ENCODE measurements at regions not wholly inside any gene's neighbourhood (a gene's known extent, or its start where the extent isn't known, plus 50 kb on each side); places are given as distances from the start of the nearest gene placed in this dataset.

DNA sequence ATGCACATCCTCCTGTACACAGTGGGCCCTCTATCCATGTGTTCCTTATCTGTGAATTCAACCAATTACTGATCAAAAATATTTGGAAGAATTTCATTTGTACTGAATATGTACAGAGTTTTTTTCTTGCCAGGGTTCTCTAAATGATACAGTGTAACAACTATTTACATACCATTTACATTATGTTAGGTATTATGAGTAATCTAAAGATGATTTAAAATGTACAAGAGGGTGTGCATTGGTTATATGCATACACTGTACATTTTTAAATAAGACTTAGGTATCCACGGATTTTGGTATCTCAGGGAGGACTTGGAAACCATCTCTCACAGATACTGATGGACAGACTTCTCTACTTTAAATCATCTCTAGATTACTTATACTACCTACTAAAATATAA, 1333.9 kb downstream of the PCDH18 start (continued):
- no peak for TF ChIP-seq ZNF449 (tag by site-specific recombination; IDR thresholded peaks at IDR 0.05)

- Histone ChIP-seq H3K9me3 (ENCODE audit: control insufficient read depth, insufficient read depth, low read depth, low read length) (no peaks in the 10 kb centered on the region), H3K27ac (ENCODE audit: extremely low read depth, low read depth, low read length) (no peak overlapping the region), H3K4me3 (ENCODE audit: low read depth, low read length) (no peak overlapping the region), H3K4me1 (ENCODE audit: control insufficient read depth, insufficient read depth, low read length) (no peaks in the 10 kb centered on the region), H3K36me3 (ENCODE audit: control insufficient read depth in 2 of 2, insufficient read depth in 1 of 2, low read length in 2 of 2) (no peaks in the 10 kb centered on the region)
- TF ChIP-seq YY1 (tag by site-specific recombination; IDR thresholded peaks at IDR 0.05) (no peak), ZNF132 (tag by site-specific recombination; IDR thresholded peaks at IDR 0.05; ENCODE audit: borderline replicate concordance) (no peak), ZBTB48 (tag by site-specific recombination; IDR thresholded peaks at IDR 0.05) (no peak)
- CTCF ChIA-PET = no interaction called here
- POLR2A ChIA-PET = no interaction called here
These were observed 1337.3 kb downstream of the PCDH18 start for GRCh38 chr4:136194962-136195361.

DNA sequence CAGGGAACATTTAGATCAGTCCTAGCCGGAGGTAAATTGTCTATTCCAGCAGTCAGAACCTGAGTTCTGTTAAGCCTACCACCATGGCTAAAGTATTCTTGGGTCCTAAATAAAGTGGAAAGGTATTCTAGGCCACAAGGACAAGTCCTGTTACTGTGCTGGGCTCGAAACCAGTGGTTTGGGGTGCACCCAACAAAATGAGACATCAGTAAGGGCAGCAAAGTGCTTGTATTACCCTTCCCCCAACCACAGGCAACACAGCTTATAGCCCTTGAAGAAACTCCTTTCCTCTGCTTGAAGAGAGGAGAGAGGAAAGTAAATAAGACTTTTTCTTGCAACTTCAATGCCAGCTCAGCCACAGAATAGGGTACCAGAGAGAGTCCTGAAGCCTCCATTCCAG, 1345.6 kb downstream of the PCDH18 start:
- Histone ChIP-seq H3K36me3 (ENCODE audit: control insufficient read depth in 2 of 2, insufficient read depth in 1 of 2, low read length in 2 of 2) (no peaks in the 10 kb centered on the region), H3K4me3 (ENCODE audit: low read depth, low read length) (no peak overlapping the region), H3K27ac (ENCODE audit: extremely low read depth, low read depth, low read length) (no peak overlapping the region), H3K4me1 (ENCODE audit: control insufficient read depth, insufficient read depth, low read length) (no peaks in the 10 kb centered on the region), H3K9me3 (ENCODE audit: control insufficient read depth, insufficient read depth, low read depth, low read length) (no peaks in the 10 kb centered on the region)
- POLR2A ChIA-PET = no interaction called here
- CTCF ChIA-PET = no interaction called here
- TF ChIP-seq ZNF610 (tag by site-specific recombination; IDR thresholded peaks at IDR 0.05; ENCODE audit: borderline replicate concordance) (no peak), ZNF623 (tag by site-specific recombination; IDR thresholded peaks at IDR 0.05) (no peak), HOXA7 (CRISPR knock-in tag; IDR thresholded peaks at IDR 0.05; ENCODE audit: borderline replicate concordance) (no peak), GLIS1 (tag by site-specific recombination; IDR thresholded peaks at IDR 0.05) (no peak), ATF2 (tag by site-specific recombination; IDR thresholded peaks at IDR 0.05; ENCODE audit: low read depth) (no peak), ZNF138 (tag by site-specific recombination; IDR thresholded peaks at IDR 0.05; ENCODE audit: borderline replicate concordance) (no peak), ZSCAN23 (tag by site-specific recombination; IDR thresholded peaks at IDR 0.05) (no peak), ZNF26 (tag by site-specific recombination; IDR thresholded peaks at IDR 0.05) (no peak), KLF7 (tag by site-specific recombination; IDR thresholded peaks at IDR 0.05; ENCODE audit: borderline replicate concordance) (no peak), ZNF692 (tag by site-specific recombination; IDR thresholded peaks at IDR 0.05) (no peak), ZSCAN16 (tag by site-specific recombination; IDR thresholded peaks at IDR 0.05) (no peak), SP2 (tag by site-specific recombination; IDR thresholded peaks at IDR 0.05) (no peak), KLF9 (tag by site-specific recombination; IDR thresholded peaks at IDR 0.05; ENCODE audit: low read depth) (no peak)
- TF ChIP-seq, protein P1, sequence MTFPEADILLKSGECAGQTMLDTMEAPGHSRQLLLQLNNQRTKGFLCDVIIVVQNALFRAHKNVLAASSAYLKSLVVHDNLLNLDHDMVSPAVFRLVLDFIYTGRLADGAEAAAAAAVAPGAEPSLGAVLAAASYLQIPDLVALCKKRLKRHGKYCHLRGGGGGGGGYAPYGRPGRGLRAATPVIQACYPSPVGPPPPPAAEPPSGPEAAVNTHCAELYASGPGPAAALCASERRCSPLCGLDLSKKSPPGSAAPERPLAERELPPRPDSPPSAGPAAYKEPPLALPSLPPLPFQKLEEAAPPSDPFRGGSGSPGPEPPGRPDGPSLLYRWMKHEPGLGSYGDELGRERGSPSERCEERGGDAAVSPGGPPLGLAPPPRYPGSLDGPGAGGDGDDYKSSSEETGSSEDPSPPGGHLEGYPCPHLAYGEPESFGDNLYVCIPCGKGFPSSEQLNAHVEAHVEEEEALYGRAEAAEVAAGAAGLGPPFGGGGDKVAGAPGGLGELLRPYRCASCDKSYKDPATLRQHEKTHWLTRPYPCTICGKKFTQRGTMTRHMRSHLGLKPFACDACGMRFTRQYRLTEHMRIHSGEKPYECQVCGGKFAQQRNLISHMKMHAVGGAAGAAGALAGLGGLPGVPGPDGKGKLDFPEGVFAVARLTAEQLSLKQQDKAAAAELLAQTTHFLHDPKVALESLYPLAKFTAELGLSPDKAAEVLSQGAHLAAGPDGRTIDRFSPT (tag by site-specific recombination; IDR thresholded peaks at IDR 0.05) = no peak
